SU-DHL-6 (cell line): ENCODE measurements at regions not wholly inside any gene's neighbourhood (a gene's known extent, or its start where the extent isn't known, plus 50 kb on each side); places are given as distances from the start of the nearest gene placed in this dataset.

Experiments
- EZH2phosphoT487 ChIP-seq: fragments of 200-600 bp; sonication (generic), shearing (Covaris generic); conservative IDR thresholded peaks from 2 replicates; pipeline ENCODE4 v1.6.1; 2018; ENCODE audit warnings: mild to moderate bottlenecking, antibody characterized with exemption, low read length, moderate library complexity, mixed read lengths
- TF ChIP-seq, protein P1 (sequence below): fragments of 200-600 bp; sonication (generic); IDR thresholded peaks from one replicate; pipeline ENCODE4 v1.5.1; 2017; ENCODE audit warnings: antibody characterized with exemption, mild to moderate bottlenecking, low read length, moderate library complexity; ENCODE audit not compliant: insufficient read depth, poor library complexity, severe bottlenecking

DNA sequence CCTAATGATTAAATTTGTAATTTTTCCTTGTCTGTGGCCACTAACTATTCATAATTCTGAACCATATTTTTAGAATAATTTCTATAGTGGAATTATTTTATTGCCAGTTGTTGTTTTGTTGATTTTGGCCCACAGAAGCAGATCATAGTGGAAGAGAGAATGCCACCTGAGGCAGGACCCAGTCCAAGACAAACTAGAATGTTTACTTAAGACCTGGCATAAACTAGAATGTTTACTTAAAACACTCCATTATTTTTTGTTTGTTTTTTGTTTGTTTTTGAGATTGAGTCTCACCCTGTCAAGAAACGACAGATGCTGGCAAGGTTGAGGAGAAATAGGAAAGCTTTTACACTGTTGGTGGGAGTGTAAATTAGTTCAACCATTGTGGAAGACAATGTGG, 310.2 kb downstream of the MRPL39 start:
- TF ChIP-seq, protein P1, sequence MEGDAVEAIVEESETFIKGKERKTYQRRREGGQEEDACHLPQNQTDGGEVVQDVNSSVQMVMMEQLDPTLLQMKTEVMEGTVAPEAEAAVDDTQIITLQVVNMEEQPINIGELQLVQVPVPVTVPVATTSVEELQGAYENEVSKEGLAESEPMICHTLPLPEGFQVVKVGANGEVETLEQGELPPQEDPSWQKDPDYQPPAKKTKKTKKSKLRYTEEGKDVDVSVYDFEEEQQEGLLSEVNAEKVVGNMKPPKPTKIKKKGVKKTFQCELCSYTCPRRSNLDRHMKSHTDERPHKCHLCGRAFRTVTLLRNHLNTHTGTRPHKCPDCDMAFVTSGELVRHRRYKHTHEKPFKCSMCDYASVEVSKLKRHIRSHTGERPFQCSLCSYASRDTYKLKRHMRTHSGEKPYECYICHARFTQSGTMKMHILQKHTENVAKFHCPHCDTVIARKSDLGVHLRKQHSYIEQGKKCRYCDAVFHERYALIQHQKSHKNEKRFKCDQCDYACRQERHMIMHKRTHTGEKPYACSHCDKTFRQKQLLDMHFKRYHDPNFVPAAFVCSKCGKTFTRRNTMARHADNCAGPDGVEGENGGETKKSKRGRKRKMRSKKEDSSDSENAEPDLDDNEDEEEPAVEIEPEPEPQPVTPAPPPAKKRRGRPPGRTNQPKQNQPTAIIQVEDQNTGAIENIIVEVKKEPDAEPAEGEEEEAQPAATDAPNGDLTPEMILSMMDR: no peak
- no peak for TF ChIP-seq EZH2phosphoT487
